ENCODE measurements at regions not wholly inside any gene's neighbourhood (a gene's known extent, or its start where the extent isn't known, plus 50 kb on each side); places are given as distances from the start of the nearest gene placed in this dataset.
"Not testable (repeated sequence)": the region's sequence is repeated elsewhere in the genome, so short reads cannot be mapped to it uniquely, and the experiment has no call there.

- Histone ChIP-seq H3K4me2 (no peak overlapping the region), H3K9ac (no peak overlapping the region), H3K27me3 (no peaks in the 10 kb centered on the region), H3K36me3 (no peaks in the 10 kb centered on the region), H3K4me1 (no peaks in the 10 kb centered on the region), H3K4me3 (no peak overlapping the region), H3K27ac (no peak overlapping the region), H4K20me1 (no peaks in the 10 kb centered on the region), H3K9me3 (replicated peaks in 1 of 11) (peaks cover 13 to 34% (median 23%) of the 10 kb centered on the region in 11 experiments)
- TF ChIP-seq Cebpa-rat (IDR thresholded peaks at IDR 0.05): no peak
These were observed 251.4 kb upstream of the MSX2 start for GRCh38 chr5:174472956-174473355.

GRCh38 chr5:174476001-174476400 is 248.4 kb upstream of the MSX2 start:
- H3K27me3 ChIP-seq, H3K27ac ChIP-seq, H3K4me2 ChIP-seq, H3K4me1 ChIP-seq, H3K36me3 ChIP-seq, H3K4me3 ChIP-seq, H4K20me1 ChIP-seq, H3K9ac ChIP-seq: not testable (repeated sequence)
- H3K9me3 ChIP-seq (replicated peaks in 1 of 11): peaks cover 27 to 58% (median 41%) of the 10 kb centered on the region in 11 experiments

GRCh38 chr5:174479325-174479724 is 245.1 kb upstream of the MSX2 start:
- no peak overlapping the region for H3K4me3 ChIP-seq
- no peaks in the 10 kb centered on the region for H3K4me1 ChIP-seq
- peaks cover 19 to 33% (median 27%) of the 10 kb centered on the region in 11 experiments for H3K9me3 ChIP-seq (replicated peaks in 1 of 11)
- H3K9ac ChIP-seq: no peak overlapping the region
- no peak for TF ChIP-seq Cebpa-rat (IDR thresholded peaks at IDR 0.05)
- no peak overlapping the region for H3K27ac ChIP-seq
- no peaks in the 10 kb centered on the region for H3K27me3 ChIP-seq
- H3K4me2 ChIP-seq: no peak overlapping the region
- H4K20me1 ChIP-seq: no peaks in the 10 kb centered on the region
- H3K36me3 ChIP-seq: no peaks in the 10 kb centered on the region

- Histone ChIP-seq H3K4me1 (no peaks in the 10 kb centered on the region), H3K9me3 (replicated peaks in 1 of 11) (peaks cover 18 to 36% (median 27%) of the 10 kb centered on the region in 11 experiments), H4K20me1 (no peaks in the 10 kb centered on the region), H3K4me3 (no peak overlapping the region), H3K9ac (no peak overlapping the region), H3K27me3 (no peaks in the 10 kb centered on the region), H3K36me3 (no peaks in the 10 kb centered on the region), H3K4me2 (no peak overlapping the region), H3K27ac (no peak overlapping the region)
- TF ChIP-seq Cebpa-rat (IDR thresholded peaks at IDR 0.05): no peak
These were observed 242.6 kb upstream of the MSX2 start for GRCh38 chr5:174481737-174482136.

- Histone ChIP-seq H4K20me1 (no peaks in the 10 kb centered on the region), H3K4me1 (no peaks in the 10 kb centered on the region), H3K27ac (no peak overlapping the region), H3K9ac (no peak overlapping the region), H3K4me2 (no peak overlapping the region), H3K9me3 (replicated peaks in 1 of 11) (peaks cover 18 to 36% (median 27%) of the 10 kb centered on the region in 11 experiments), H3K4me3 (no peak overlapping the region), H3K36me3 (no peaks in the 10 kb centered on the region), H3K27me3 (no peaks in the 10 kb centered on the region)
- TF ChIP-seq Cebpa-rat (IDR thresholded peaks at IDR 0.05): no peak
These were observed 241.8 kb upstream of the MSX2 start for GRCh38 chr5:174482607-174483024.

GRCh38 chr5:174483411-174483810 is 241.0 kb upstream of the MSX2 start:
- H3K27me3 ChIP-seq: no peaks in the 10 kb centered on the region
- peaks cover 18 to 33% (median 26%) of the 10 kb centered on the region in 11 experiments for H3K9me3 ChIP-seq (replicated peaks in 1 of 11)
- no peak for TF ChIP-seq Cebpa-rat (IDR thresholded peaks at IDR 0.05)
- no peaks in the 10 kb centered on the region for H3K4me1 ChIP-seq
- no peak overlapping the region for H3K4me3 ChIP-seq
- no peaks in the 10 kb centered on the region for H4K20me1 ChIP-seq
- H3K27ac ChIP-seq: no peak overlapping the region
- no peak overlapping the region for H3K9ac ChIP-seq
- no peaks in the 10 kb centered on the region for H3K36me3 ChIP-seq
- H3K4me2 ChIP-seq: no peak overlapping the region

- H3K9me3 ChIP-seq (replicated peaks in 1 of 11): peaks cover 0 to 8% (median 7%) of the 10 kb centered on the region in 11 experiments; a peak in 17 of 22 replicates
- no peak overlapping the region for H3K4me2 ChIP-seq
- no peak for TF ChIP-seq Cebpa-rat (IDR thresholded peaks at IDR 0.05)
- no peaks in the 10 kb centered on the region for H3K4me1 ChIP-seq
- no peaks in the 10 kb centered on the region for H3K27me3 ChIP-seq
- no peak overlapping the region for H3K27ac ChIP-seq
- H3K4me3 ChIP-seq: no peak overlapping the region
- no peak overlapping the region for H3K9ac ChIP-seq
- H4K20me1 ChIP-seq: no peaks in the 10 kb centered on the region
- H3K36me3 ChIP-seq: no peaks in the 10 kb centered on the region
These were observed 235.2 kb upstream of the MSX2 start for GRCh38 chr5:174489215-174489614.

GRCh38 chr5:174489920-174490597 is 234.3 kb upstream of the MSX2 start:
- TF ChIP-seq Cebpa-rat (IDR thresholded peaks at IDR 0.05): no peak
- no peak overlapping the region for H3K27ac ChIP-seq
- no peaks in the 10 kb centered on the region for H3K27me3 ChIP-seq
- no peak overlapping the region for H3K4me2 ChIP-seq
- H3K4me1 ChIP-seq: no peaks in the 10 kb centered on the region
- H3K9me3 ChIP-seq (replicated peaks in 1 of 11): no peaks in the 10 kb centered on the region; a peak in 3 of 22 replicates
- H4K20me1 ChIP-seq: no peaks in the 10 kb centered on the region
- no peaks in the 10 kb centered on the region for H3K36me3 ChIP-seq
- H3K4me3 ChIP-seq: no peak overlapping the region
- H3K9ac ChIP-seq: no peak overlapping the region

- Histone ChIP-seq H3K9me3 (replicated peaks in 1 of 11) (no peaks in the 10 kb centered on the region; a peak in 1 of 22 replicates), H3K27ac (no peak overlapping the region), H3K4me3 (no peak overlapping the region), H3K36me3 (no peaks in the 10 kb centered on the region), H3K4me2 (no peak overlapping the region), H3K4me1 (no peaks in the 10 kb centered on the region), H3K27me3 (no peaks in the 10 kb centered on the region), H3K9ac (no peak overlapping the region), H4K20me1 (no peaks in the 10 kb centered on the region)
- no peak for TF ChIP-seq Cebpa-rat (IDR thresholded peaks at IDR 0.05)
These were observed 233.7 kb upstream of the MSX2 start for GRCh38 chr5:174490728-174491127.

GRCh38 chr5:174491265-174491664 is 233.1 kb upstream of the MSX2 start:
- Histone ChIP-seq H3K9me3 (replicated peaks in 1 of 11) (no peaks in the 10 kb centered on the region; a peak in 1 of 22 replicates), H3K4me3 (no peak overlapping the region), H3K4me1 (no peaks in the 10 kb centered on the region), H3K27me3 (no peaks in the 10 kb centered on the region), H3K27ac (no peak overlapping the region), H3K9ac (no peak overlapping the region), H3K36me3 (no peaks in the 10 kb centered on the region), H4K20me1 (no peaks in the 10 kb centered on the region), H3K4me2 (no peak overlapping the region)
- TF ChIP-seq Cebpa-rat (IDR thresholded peaks at IDR 0.05): no peak
